ENCODE measurements at regions not wholly inside any gene's neighbourhood (a gene's known extent, or its start where the extent isn't known, plus 50 kb on each side); places are given as distances from the start of the nearest gene placed in this dataset.

GRCh38 chr1:56170784-56171320 is 408.5 kb downstream of the PLPP3 start:
- DNase-seq (ENCODE audit: low spot score), result no peak
- Mint-ChIP-seq H3K36me3 (ENCODE audit: low read depth) (peaks cover 2% of the 10 kb centered on the region), H3K27me3 (ENCODE audit: low read depth) (no peaks in the 10 kb centered on the region), H3K4me1 (ENCODE audit: low read depth) (peaks cover 44% of the 10 kb centered on the region), H3K4me3 (ENCODE audit: unreplicated experiment) (no peak overlapping the region), H3K27ac (ENCODE audit: unreplicated experiment) (no peak overlapping the region), H3K9me3 (ENCODE audit: low read depth) (peaks cover 12% of the 10 kb centered on the region)
- TF ChIP-seq, protein P1, sequence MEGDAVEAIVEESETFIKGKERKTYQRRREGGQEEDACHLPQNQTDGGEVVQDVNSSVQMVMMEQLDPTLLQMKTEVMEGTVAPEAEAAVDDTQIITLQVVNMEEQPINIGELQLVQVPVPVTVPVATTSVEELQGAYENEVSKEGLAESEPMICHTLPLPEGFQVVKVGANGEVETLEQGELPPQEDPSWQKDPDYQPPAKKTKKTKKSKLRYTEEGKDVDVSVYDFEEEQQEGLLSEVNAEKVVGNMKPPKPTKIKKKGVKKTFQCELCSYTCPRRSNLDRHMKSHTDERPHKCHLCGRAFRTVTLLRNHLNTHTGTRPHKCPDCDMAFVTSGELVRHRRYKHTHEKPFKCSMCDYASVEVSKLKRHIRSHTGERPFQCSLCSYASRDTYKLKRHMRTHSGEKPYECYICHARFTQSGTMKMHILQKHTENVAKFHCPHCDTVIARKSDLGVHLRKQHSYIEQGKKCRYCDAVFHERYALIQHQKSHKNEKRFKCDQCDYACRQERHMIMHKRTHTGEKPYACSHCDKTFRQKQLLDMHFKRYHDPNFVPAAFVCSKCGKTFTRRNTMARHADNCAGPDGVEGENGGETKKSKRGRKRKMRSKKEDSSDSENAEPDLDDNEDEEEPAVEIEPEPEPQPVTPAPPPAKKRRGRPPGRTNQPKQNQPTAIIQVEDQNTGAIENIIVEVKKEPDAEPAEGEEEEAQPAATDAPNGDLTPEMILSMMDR (IDR thresholded peaks at IDR 0.05), result no peak

DNA sequence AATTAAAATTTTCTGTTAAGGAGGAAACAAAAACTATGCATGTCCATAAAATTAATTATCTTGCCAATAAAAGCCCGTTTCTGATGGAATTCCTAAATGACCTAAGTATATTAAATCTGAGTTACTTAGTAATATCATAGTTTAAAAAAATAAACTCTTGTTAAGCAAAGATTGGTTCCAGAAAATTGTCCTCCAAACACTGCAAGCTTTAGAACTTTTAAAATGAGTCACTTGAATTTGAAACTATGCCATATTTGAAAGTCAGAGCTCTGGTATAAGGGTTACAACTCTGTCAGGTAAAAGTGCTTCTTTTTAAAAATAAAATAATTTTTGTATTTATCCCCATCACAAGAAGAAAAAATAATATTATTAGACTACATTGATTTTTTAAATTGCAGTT is 409.5 kb downstream of the PLPP3 start:
- peaks cover 34% of the 10 kb centered on the region for H3K4me1 Mint-ChIP-seq (ENCODE audit: low read depth)
- H3K9me3 Mint-ChIP-seq (ENCODE audit: low read depth), result peaks cover 14% of the 10 kb centered on the region
- TF ChIP-seq, protein P1 (IDR thresholded peaks at IDR 0.05), result no peak
- DNase-seq (ENCODE audit: low spot score), result no peak
- H3K36me3 Mint-ChIP-seq (ENCODE audit: low read depth), result peaks cover 3% of the 10 kb centered on the region
- H3K27me3 Mint-ChIP-seq (ENCODE audit: low read depth), result no peaks in the 10 kb centered on the region
- H3K27ac Mint-ChIP-seq (ENCODE audit: unreplicated experiment), result peak overlapping the region; percentile 65
- no peak overlapping the region for H3K4me3 Mint-ChIP-seq (ENCODE audit: unreplicated experiment)

GRCh38 chr1:56168176-56168575 is 411.2 kb downstream of the PLPP3 start:
- Mint-ChIP-seq H3K36me3 (ENCODE audit: low read depth) (peaks cover 2% of the 10 kb centered on the region), H3K27me3 (ENCODE audit: low read depth) (no peaks in the 10 kb centered on the region), H3K27ac (ENCODE audit: unreplicated experiment) (no peak overlapping the region), H3K4me1 (ENCODE audit: low read depth) (peaks cover 22% of the 10 kb centered on the region), H3K9me3 (ENCODE audit: low read depth) (peaks cover 16% of the 10 kb centered on the region), H3K4me3 (ENCODE audit: unreplicated experiment) (no peak overlapping the region)
- DNase-seq (ENCODE audit: low spot score), result no peak
- TF ChIP-seq, protein P1 (IDR thresholded peaks at IDR 0.05), result no peak

GRCh38 chr1:56167596-56167995 is 411.8 kb downstream of the PLPP3 start:
- Mint-ChIP-seq H3K36me3 (ENCODE audit: low read depth) (peaks cover 2% of the 10 kb centered on the region), H3K27me3 (ENCODE audit: low read depth) (no peaks in the 10 kb centered on the region), H3K4me3 (ENCODE audit: unreplicated experiment) (no peak overlapping the region), H3K9me3 (ENCODE audit: low read depth) (peaks cover 10% of the 10 kb centered on the region), H3K27ac (ENCODE audit: unreplicated experiment) (no peak overlapping the region), H3K4me1 (ENCODE audit: low read depth) (peaks cover 22% of the 10 kb centered on the region)
- no peak for DNase-seq (ENCODE audit: low spot score)
- TF ChIP-seq, protein P1 (IDR thresholded peaks at IDR 0.05), result no peak

DNA sequence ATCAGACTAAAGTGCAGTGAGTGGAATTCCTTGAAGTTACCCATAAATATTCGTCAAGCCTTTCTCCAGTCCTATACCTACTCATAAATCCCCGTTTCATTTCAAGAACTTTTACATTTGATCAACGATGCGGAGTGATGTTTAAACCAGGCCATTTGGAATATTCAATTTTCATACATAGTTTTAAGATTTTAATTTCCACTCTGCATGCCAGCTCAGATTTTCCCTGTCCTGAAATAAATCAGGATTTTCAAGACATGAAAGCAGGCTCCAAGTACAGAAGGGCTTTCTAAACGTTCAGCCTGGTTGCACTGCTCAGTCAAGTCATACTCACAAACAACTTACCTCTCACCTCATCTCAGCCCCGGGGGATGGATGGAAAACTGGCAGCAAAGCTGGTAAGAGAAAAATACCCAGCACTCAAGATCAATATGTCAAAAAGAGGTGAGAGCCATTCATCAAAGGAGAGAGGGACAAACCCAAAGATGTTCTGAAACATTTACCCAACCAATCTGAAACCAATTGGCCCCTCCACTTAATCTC is 418.5 kb downstream of the PLPP3 start:
- DNase-seq (ENCODE audit: low spot score), result no peak
- Mint-ChIP-seq H3K4me3 (ENCODE audit: unreplicated experiment) (no peak overlapping the region), H3K4me1 (ENCODE audit: low read depth) (peaks cover 4% of the 10 kb centered on the region), H3K27ac (ENCODE audit: unreplicated experiment) (no peak overlapping the region), H3K27me3 (ENCODE audit: low read depth) (no peaks in the 10 kb centered on the region), H3K36me3 (ENCODE audit: low read depth) (peaks cover 2% of the 10 kb centered on the region), H3K9me3 (ENCODE audit: low read depth) (peaks cover 8% of the 10 kb centered on the region)
- TF ChIP-seq, protein P1 (IDR thresholded peaks at IDR 0.05), result no peak

Measured in chondrocyte (in vitro differentiated cells).